AG04449 (cell line): ENCODE measurements at regions not wholly inside any gene's neighbourhood (a gene's known extent, or its start where the extent isn't known, plus 50 kb on each side); places are given as distances from the start of the nearest gene placed in this dataset.

Experiments
- CTCF ChIA-PET: fragments of 350-600 bp; formaldehyde crosslinking; extraction: SDS; loops from one replicate; lab custom pipeline; 2021; ENCODE audit warnings: antibody characterized with exemption; lab: Yijun Ruan, JAX
- POLR2A ChIA-PET: fragments of 400-600, 350-600 bp; formaldehyde crosslinking; extraction: SDS; loops from one replicate; lab custom pipeline; 2020; ENCODE audit warnings: antibody characterized with exemption, inconsistent platforms; lab: Yijun Ruan, JAX
- DNase-seq: peaks from one replicate; pipeline ENCODE4 v3.0.0-alpha.2; 2010; ENCODE audit warnings: low read depth, low spot score
- H3K4me3 ChIP-seq: 2 replicates; pipeline ENCODE4 v1.5.1; 2011; ENCODE audit warnings: low read depth, mild to moderate bottlenecking, control low read depth, low read length
- TF ChIP-seq, protein P1 (sequence below): IDR thresholded peaks from one replicate; pipeline ENCODE4 v1.5.1; 2011; ENCODE audit warnings: mild to moderate bottlenecking, moderate library complexity, low read length, control low read depth, inconsistent platforms; ENCODE audit not compliant: insufficient read depth; ENCODE audit errors: missing control alignments

DNA sequence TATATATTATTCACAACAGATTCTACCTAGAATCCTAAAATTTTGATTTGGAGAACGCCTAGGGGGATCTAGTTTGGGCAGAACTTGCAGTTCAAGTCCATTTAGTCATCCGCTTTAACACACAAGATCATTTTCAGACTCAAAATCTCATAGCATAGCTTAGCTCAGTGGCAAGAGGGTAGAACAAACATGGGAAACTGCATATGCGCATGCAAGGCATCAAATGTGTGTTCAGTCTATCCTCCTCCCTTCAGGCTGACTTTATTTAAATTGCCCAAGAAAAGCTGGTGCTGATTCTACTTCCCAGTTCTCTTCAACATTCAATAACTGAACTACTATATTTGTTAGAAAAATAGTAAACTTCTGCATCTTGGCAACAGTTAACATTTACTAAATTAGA is 79.6 kb upstream of the NRXN1 start:
- CTCF ChIA-PET: no interaction called here
- POLR2A ChIA-PET: no interaction called here
- no peak for DNase-seq
- TF ChIP-seq, protein P1, sequence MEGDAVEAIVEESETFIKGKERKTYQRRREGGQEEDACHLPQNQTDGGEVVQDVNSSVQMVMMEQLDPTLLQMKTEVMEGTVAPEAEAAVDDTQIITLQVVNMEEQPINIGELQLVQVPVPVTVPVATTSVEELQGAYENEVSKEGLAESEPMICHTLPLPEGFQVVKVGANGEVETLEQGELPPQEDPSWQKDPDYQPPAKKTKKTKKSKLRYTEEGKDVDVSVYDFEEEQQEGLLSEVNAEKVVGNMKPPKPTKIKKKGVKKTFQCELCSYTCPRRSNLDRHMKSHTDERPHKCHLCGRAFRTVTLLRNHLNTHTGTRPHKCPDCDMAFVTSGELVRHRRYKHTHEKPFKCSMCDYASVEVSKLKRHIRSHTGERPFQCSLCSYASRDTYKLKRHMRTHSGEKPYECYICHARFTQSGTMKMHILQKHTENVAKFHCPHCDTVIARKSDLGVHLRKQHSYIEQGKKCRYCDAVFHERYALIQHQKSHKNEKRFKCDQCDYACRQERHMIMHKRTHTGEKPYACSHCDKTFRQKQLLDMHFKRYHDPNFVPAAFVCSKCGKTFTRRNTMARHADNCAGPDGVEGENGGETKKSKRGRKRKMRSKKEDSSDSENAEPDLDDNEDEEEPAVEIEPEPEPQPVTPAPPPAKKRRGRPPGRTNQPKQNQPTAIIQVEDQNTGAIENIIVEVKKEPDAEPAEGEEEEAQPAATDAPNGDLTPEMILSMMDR: no peak
- H3K4me3 ChIP-seq: no peak overlapping the region

DNA sequence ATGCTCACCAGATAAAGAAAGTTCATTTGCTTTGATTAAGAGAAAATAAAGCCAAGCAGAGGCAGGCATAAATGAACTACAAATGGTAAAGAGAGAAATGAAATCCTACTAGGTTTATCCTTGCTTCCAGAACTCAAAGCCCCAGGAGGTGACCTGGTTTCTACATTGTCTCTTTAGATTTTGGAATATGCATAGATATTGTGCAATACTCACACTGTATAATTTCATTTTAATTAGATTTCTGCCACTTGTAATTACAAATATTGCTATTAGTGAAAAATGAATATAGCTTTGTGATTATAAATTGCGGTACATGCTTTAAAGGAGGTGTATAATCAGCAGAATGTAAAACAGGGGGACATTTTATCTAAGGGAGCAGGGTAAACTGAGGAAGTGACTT is 76.9 kb upstream of the NRXN1 start:
- TF ChIP-seq, protein P1: no peak
- H3K4me3 ChIP-seq: no peak overlapping the region
- ChIA-PET POLR2A (no interaction called here), CTCF (no interaction called here)
- DNase-seq: no peak

DNA sequence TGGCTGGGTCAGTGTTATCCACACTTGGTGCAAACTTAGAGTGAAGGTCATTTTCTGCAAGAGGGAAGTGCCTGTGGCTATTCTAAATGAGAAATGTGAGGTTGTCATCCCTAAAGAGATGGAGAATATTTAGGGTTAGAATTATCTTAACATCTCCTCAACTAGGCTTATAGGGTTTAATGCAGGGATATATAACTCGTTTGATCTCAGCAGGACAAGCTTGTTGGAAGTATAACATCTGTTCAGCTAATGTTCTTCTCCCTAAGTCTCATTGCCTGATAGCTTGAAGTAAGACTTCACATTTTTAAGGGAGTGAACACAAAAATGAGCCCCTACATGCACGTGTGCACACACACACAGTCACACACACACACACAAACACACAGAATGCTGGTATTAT is 75.9 kb upstream of the NRXN1 start:
- DNase-seq: no peak
- H3K4me3 ChIP-seq: no peak overlapping the region
- ChIA-PET POLR2A (no interaction called here), CTCF (no interaction called here)
- TF ChIP-seq, protein P1: no peak

DNA sequence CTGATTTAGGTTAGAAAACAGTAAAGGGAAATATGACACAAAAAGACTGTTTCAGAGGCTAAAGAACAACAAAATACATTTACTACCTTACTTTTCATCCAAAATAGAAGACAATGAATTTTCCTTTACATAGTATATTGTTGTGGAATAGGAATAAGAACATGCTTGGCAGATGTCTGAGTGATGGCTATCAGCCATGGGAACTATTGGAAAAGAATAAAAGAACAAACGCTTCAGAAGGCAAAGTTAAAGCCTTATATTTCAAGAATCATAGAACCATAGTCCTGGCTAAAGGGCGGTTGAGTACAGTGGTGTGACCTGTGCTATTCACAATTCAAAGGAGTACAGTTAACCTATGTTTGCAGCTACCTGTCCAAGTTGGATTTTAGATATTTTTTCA is 73.9 kb upstream of the NRXN1 start:
- ChIA-PET CTCF (no interaction called here), POLR2A (no interaction called here)
- no peak for DNase-seq
- TF ChIP-seq, protein P1: no peak
- H3K4me3 ChIP-seq: no peak overlapping the region

DNA sequence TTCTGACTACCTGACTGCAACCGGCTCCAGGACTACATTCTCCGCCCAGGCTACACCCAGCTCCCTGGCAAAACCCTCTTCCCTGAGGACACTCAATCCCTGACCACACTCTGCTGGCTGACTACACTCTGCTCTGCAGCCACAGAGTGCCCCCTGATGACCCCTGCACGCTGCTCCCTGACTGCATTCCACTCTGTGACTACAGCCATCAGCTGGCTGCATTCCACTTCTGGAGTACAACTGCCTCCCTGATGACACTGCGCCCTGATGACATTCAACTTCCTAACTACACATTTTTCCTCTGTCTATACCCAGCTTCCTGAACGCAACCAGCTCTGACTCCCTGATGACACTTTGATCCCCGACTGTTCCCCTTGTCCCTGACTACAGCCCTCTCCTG is 71.3 kb upstream of the NRXN1 start:
- H3K4me3 ChIP-seq: no peak overlapping the region
- ChIA-PET POLR2A (no interaction called here), CTCF (no interaction called here)
- no peak for DNase-seq
- TF ChIP-seq, protein P1: no peak

DNA sequence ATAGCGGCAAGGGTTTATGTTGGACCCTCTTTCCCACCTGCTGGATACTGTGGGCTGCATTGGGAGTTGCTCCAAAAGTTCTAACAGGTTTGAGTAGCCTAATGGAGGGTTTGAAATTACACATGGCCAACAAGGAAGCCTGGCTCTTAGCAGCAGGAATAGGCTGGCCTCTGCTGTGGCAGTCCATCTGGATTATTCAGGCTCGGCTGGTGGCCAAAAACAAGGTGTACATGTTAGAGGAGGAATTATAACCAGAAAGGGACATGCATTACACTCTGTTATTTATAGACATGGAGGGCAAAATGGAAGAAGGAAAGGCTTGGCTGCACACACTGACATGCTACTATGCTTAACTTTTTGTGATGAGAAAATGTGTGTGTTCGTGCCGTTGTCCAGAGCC is 61.1 kb upstream of the NRXN1 start:
- H3K4me3 ChIP-seq: no peak overlapping the region
- CTCF ChIA-PET: no interaction called here
- DNase-seq: no peak
- TF ChIP-seq, protein P1: no peak
- POLR2A ChIA-PET: no interaction called here
